ENCODE measurements at regions not wholly inside any gene's neighbourhood (a gene's known extent, or its start where the extent isn't known, plus 50 kb on each side); places are given as distances from the start of the nearest gene placed in this dataset.
A peak's percentile ranks its signal among the peaks of the same experiment; 100 is the strongest.
"Not testable (repeated sequence)": the region's sequence is repeated elsewhere in the genome, so short reads cannot be mapped to it uniquely, and the experiment has no call there.

- DNase-seq: not testable (repeated sequence)
These were observed 1098.5 kb downstream of the TBC1D22A start for GRCh38 chr22:47860907-47861306.

GRCh38 chr22:47859881-47860525 lies 1097.6 kb downstream of the TBC1D22A start:
- DNase-seq: no peak

GRCh38 chr22:47858773-47859306 lies 1096.4 kb downstream of the TBC1D22A start:
- DNase-seq: no peak

DNA sequence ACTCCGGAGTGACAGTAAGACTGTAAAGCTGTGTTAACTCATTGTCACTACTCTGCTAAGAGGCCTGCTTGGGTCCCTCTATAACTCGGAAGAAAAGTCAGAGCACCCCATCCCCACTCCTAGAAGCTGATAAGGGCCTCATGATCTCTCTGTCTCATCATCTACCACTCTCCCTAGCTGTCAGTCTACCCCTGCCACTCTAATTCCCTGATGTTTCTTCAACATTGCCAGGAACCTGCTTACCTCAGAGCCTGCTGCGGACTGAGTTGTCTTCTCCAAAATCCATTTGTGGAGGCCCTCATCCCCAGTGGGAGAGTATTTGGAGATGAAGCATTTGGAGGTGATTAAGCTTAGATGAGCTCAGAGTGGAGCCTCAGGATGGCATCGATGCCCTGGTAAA lies 1092.2 kb downstream of the TBC1D22A start:
- DNase-seq: no peak

DNA sequence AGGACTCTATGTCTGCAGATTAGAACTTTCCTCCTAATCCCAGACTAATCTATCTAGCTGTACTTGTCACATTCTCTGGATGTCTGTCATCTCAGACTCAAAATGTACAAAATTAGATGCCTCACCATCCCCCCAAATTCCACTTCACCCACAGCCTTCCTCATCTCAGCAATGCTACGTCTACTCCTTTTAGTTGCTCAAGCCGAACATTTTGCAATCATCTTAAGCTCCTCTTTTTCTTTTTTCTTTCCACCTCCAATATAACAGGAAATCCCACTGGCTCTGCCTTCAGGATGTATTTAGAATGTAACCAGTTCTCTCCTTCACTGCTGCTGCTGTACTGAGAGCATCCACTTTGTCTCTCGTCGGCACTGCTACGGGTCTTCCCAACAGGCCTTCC lies 1091.8 kb downstream of the TBC1D22A start:
- no peak for DNase-seq

- DNase-seq: no peak
These were observed 1091.3 kb downstream of the TBC1D22A start for GRCh38 chr22:47853750-47854149.

GRCh38 chr22:47851586-47851985 lies 1089.1 kb downstream of the TBC1D22A start:
- DNase-seq: no peak

- peak; percentile 72 for DNase-seq
These were observed 1088.2 kb downstream of the TBC1D22A start for GRCh38 chr22:47850644-47851151.

DNA sequence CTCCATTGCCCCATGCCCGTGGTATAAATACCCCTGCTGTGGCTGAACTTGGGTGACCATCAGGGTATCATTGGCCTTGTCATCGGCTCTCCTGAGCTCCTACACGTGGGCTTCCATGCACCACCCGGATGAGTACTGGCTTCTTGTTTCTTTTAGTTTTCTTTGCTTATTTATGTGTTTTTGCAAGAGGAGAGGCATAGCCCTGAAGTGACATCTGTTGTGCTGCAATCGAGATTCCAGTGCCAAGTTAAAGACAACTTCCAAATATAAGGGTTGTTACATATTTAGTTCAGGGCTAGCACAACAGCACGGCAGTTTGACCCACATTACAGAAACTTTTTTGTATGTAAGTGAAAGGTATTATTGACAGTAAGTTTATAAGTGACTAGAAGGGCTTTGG lies 1087.1 kb downstream of the TBC1D22A start:
- DNase-seq: no peak

DNA sequence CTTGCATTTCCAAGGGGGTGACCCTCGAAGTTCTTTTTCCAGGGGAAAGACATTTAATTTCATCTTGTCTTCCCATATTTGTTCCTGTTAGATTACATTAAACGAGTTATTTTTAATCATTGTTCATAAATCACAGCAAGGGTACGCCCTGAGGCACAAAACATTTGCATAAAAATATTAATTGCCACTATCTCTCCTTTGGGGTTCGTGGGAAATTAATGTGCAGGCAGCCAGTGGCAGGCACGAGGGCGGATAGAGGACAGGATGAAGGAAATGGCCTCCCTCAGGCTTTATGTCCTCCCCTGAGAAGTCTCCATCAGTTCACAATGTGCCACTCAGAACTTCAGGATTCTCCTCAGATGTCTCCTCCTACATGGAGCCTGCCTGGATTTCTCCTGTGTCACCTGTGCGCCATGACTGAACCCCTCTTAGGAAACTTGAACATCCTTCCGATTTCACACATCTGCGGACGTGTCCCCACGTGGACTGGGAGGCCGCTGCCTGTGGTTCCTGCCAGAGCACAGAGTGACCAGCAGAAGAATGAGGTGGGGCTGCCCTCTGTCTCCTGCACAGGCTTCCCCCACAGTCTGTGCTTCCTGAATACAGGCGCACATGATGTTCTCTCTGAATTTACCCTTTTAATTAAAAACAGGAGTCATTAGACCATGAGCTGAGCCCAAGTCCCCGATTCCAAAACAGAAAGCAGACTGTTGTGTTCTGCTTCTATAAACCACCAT lies 1085.9 kb downstream of the TBC1D22A start:
- DNase-seq: no peak

- no peak for DNase-seq
These were observed 1084.9 kb downstream of the TBC1D22A start for GRCh38 chr22:47847131-47847890.

DNA sequence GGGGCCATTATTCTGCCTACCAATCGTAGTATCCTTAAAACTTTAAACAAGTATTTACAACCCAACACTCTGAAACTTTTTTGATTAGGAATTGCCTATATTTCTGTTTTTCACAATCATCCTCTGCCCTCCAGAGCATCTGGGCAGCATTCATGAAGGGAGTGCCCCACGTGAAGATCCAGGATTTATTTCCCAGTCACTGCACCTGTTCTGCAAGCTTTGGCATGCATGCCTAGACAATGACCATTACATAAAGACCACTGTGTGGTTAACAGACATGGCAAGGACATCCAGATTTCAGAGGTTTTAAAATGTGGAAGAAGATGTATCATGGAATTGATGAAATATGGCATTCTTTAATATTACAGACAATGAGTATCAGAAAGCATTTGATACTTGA lies 1083.8 kb downstream of the TBC1D22A start:
- DNase-seq: no peak

DNA sequence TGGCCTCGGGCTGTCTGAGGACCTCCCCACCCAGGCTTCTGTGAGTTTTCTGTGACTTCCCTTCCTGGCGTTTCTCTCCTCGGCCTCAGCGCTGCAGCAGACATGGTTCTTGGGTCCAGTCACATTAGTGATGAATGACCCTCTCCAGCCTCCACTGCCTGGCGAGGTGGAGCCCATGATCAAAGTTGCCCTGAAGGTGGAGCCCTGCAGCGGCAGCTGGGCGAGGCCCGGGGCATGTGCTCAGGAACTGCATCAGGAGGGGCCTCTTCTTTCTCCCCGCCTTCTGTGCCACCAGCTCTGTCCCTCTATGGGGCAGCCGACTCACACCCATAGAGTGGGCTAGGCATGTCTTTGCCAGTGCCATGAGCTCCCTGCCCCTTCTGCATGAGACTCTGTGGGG lies 1079.7 kb downstream of the TBC1D22A start:
- DNase-seq: no peak

GRCh38 chr22:47841156-47841555 lies 1078.7 kb downstream of the TBC1D22A start:
- no peak for DNase-seq

DNA sequence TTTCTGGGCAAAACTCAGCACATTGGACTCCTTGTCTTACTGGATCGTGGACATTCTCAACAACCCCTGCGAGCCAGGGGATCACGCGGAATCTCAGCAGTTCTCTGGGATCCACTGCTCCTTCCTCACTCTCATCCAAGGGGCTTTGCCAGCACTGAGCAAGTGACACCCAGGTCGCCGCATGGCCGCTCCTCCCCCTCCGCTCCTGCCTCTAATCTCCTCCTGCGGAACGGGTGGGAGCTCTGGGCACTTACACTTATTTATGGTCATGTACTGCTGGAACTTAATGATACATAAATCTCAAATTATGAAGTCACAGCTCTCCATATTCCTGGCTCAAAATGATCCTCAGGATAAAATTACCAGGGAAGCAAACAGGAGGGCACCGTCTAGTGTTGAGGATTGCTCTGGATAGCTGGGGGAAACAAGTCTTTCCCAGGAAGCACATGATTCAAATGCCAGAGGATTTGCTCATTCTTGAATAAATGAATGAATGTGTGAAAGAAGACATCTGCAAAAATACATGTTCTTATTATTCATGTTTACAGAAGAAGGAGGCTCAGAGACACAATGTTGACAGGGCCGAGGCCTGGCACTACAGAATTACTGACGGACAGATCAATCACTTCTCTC lies 1077.3 kb downstream of the TBC1D22A start:
- no peak for DNase-seq

GRCh38 chr22:47837703-47838102 lies 1075.3 kb downstream of the TBC1D22A start:
- no peak for DNase-seq

DNA sequence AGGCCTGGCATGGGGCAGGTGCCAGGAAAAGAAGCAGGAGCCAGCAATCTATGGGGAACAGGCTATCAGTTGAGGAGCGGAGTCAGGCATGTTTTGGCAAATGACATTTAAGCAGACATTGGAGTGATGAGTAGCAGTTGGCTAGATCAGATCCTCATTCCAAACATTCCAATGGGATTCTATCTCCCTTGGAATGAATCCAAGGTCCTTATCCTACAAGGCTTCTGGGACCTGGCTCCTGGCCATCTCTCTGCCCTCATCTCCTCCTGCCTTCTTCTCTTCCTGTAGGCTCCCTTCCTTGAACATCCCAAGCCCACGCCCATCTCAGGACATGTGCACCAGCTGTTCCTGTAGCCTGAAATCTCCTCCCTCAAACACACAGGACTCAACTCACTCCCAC lies 1074.5 kb downstream of the TBC1D22A start:
- peak; percentile 29 for DNase-seq

- DNase-seq: no peak
These were observed 1073.3 kb downstream of the TBC1D22A start for GRCh38 chr22:47835726-47836125.

- no peak for DNase-seq
These were observed 1063.6 kb downstream of the TBC1D22A start for GRCh38 chr22:47826016-47826415.

DNA sequence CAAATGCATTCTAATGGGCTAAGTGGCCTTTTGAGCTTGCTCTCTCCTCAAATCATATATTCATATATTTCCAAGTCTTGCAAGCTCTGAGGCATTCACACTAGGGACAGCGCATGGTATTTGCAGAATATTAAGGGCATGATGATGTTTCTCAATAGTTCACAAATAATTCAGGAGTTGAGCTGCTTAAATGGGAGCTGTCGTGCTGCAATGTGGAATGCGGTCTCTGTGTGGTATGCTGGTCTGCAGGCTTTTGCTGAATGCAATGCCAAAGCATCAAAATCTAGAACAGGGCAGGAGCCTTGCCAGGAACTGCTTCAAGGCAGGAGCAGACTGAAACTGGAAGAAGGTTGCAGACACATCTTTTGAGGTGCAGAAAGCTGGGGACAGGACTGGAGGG lies 1060.0 kb downstream of the TBC1D22A start:
- DNase-seq: no peak

DNA sequence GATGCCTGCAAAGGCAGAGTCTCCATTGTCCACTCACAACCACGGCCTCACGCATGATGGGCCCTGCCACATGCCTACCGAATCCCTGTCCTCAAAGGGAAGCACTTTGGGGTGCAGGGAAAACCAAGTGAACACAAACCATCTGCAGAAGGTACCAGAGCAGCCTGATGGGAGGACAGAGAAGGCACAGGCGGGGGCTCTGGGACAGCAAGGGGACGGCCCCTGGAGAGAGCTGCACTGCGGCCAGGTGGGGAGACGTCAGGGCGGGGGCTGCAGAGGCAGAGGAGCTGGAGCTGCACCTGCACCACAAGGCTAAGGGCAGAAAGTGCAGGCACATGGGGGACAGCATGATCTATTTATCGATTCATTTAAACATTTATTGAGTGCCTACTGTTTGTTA lies 1056.0 kb downstream of the TBC1D22A start:
- DNase-seq: no peak

GRCh38 chr22:47817380-47817779 lies 1054.9 kb downstream of the TBC1D22A start:
- DNase-seq: no peak

DNA sequence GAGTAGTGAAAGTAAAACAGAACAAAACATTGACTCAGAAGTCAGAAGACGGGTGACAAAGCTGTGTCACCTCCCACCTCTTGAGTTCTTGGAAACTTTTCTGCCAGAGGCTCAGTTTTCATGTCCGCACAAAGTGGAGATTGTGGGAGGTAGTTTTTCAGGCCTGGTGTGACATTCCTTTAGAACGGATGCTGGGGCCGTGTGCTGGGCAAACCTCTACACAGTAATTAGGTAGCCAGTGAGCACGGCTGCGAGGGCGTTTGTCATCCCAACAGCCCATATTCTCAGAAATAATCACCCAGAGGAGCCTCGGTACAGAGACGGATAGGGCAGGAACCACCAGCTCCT lies 1054.4 kb downstream of the TBC1D22A start:
- DNase-seq: no peak

Measured in femur (tissue), 1 donor.